Lower leg skin (tissue), 3 donors: ENCODE measurements at regions not wholly inside any gene's neighbourhood (a gene's known extent, or its start where the extent isn't known, plus 50 kb on each side); places are given as distances from the start of the nearest gene placed in this dataset.

Experiments
- POLR2A ChIP-seq, 2 donors: fragments of 450-650 bp; IDR thresholded peaks; one replicate each; pipeline ENCODE4 v1.6.1; 2016 to 2017; ENCODE audit warnings: antibody characterized with exemption in 2 of 2, mild to moderate bottlenecking in 1 of 2, moderate library complexity in 1 of 2
- TF ChIP-seq, protein P1 (sequence below), 3 donors: fragments of 450-650 bp; IDR thresholded peaks; one replicate each; pipeline ENCODE4 v1.5.1; 2016; ENCODE audit warnings: antibody characterized with exemption in 3 of 3, mild to moderate bottlenecking in 3 of 3, moderate library complexity in 2 of 3

DNA sequence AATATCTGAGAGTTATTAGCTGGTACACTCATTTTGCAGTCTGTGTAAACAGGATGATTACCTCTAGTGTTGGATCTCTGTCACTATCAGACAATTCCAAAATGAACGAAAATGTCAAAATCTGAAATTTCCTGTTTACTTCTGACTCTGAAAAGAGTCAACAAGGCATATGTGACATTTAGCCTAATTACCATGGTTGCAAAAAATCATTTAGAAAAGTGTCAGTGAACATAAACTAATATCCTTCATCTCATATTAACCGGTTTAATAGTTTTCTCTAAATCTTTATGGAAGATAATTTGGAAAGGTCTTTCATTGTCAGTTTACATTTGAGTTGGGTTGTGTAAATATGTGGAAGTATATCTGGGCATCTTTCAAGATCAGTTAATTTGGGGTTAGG is 431.8 kb upstream of the HSF2 start:
- TF ChIP-seq, protein P1, sequence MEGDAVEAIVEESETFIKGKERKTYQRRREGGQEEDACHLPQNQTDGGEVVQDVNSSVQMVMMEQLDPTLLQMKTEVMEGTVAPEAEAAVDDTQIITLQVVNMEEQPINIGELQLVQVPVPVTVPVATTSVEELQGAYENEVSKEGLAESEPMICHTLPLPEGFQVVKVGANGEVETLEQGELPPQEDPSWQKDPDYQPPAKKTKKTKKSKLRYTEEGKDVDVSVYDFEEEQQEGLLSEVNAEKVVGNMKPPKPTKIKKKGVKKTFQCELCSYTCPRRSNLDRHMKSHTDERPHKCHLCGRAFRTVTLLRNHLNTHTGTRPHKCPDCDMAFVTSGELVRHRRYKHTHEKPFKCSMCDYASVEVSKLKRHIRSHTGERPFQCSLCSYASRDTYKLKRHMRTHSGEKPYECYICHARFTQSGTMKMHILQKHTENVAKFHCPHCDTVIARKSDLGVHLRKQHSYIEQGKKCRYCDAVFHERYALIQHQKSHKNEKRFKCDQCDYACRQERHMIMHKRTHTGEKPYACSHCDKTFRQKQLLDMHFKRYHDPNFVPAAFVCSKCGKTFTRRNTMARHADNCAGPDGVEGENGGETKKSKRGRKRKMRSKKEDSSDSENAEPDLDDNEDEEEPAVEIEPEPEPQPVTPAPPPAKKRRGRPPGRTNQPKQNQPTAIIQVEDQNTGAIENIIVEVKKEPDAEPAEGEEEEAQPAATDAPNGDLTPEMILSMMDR (IDR thresholded peaks at IDR 0.05): no peak
- TF ChIP-seq POLR2A (IDR thresholded peaks at IDR 0.05): no peak
